ENCODE measurements at regions not wholly inside any gene's neighbourhood (a gene's known extent, or its start where the extent isn't known, plus 50 kb on each side); places are given as distances from the start of the nearest gene placed in this dataset.

GRCh38 chr2:424306-425171 lies 136.6 kb upstream of the ALKAL2 start:
- Histone ChIP-seq H3K9me3 (replicated peaks in 1 of 11) (peaks cover 6 to 31% (median 15%) of the 10 kb centered on the region in 11 experiments; a peak in 16 of 22 replicates), H3K9ac (no peak overlapping the region), H3K27ac (no peak overlapping the region), H3K4me2 (no peak overlapping the region), H3K4me3 (no peak overlapping the region), H3K36me3 (no peaks in the 10 kb centered on the region), H3K4me1 (peaks cover 2 to 8% (median 2%) of the 10 kb centered on the region in 10 experiments; a peak in 19 of 20 replicates), H4K20me1 (no peaks in the 10 kb centered on the region), H3K27me3 (no peaks in the 10 kb centered on the region)
- no peak for TF ChIP-seq Cebpa-rat (IDR thresholded peaks at IDR 0.05)

DNA sequence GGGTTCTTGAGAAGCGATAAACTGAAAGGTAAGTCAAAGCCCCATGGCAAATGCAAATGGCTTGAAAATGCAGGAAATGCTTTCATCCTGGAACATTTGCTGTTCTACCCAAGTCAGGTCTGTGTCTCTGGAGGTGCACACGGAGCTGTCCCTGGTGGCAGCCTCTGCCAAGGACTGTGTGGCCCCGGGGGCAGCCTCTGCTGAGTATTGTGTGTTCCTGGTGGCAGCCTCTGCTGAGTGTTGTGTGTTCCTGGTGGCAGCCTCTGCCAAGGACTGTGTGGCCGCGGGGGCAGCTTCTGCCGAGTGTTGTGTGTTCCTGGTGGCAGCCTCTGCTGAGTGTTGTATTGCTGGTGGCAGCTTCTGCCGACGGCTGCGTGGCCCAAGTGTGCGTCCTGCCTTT lies 135.6 kb upstream of the ALKAL2 start:
- H3K9ac ChIP-seq, result no peak overlapping the region
- no peaks in the 10 kb centered on the region for H4K20me1 ChIP-seq
- no peak overlapping the region for H3K27ac ChIP-seq
- no peak overlapping the region for H3K4me3 ChIP-seq
- no peak for TF ChIP-seq Cebpa-rat (IDR thresholded peaks at IDR 0.05)
- 0 out of 20 replicates have a peak, but pooled peaks cover 0 to 3% (median 0%) of the 10 kb centered on the region in 10 experiments for H3K4me1 ChIP-seq
- peaks cover 6 to 26% (median 15%) of the 10 kb centered on the region in 11 experiments; a peak in 16 of 22 replicates for H3K9me3 ChIP-seq (replicated peaks in 1 of 11)
- no peaks in the 10 kb centered on the region for H3K27me3 ChIP-seq
- no peaks in the 10 kb centered on the region for H3K36me3 ChIP-seq
- H3K4me2 ChIP-seq, result peak overlapping the region in 1 of 11 experiments; percentile 29; a peak in 1 of 22 replicates

DNA sequence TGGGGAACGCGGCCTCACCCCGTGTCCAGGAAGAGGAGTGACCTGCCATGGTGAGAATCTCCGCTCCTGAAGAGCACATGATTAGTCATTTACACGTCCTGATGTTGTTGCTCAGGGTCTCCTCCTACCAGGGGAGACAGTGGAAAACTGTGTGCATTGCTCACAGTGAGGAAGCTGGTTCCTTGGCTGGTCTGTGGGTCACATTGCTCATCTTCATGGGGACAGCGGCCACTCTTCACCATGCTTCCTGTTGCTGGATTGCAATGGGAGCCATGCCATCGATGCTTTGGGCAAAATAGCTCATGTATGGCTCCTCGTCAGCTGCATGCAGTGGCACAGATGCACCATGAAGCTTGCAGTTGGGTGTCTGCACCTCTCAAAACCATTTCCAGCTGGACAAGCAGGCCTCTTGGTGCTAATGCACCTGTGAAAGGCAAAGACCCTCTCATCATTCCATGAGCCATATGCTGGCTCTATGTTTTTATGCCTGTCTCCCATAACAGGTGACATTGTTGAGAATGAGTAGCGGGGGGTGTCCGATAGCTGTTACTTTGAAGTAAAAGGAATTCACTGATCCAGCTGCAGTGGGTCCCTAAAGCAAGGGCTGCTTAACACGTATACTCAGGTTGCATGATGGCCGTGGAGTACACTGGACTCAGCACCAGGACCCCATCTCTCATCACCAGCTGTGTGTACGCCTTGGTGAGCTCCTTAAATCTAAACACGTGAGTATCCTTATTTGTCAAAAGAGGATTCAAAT lies 135.0 kb upstream of the ALKAL2 start:
- Histone ChIP-seq H3K9me3 (replicated peaks in 1 of 11) (peaks cover 6 to 25% (median 15%) of the 10 kb centered on the region in 11 experiments; a peak in 15 of 22 replicates), H3K4me1 (0 out of 20 replicates have a peak, but pooled peaks cover 0 to 3% (median 0%) of the 10 kb centered on the region in 10 experiments), H3K27me3 (no peaks in the 10 kb centered on the region), H3K36me3 (no peaks in the 10 kb centered on the region), H4K20me1 (no peaks in the 10 kb centered on the region), H3K4me2 (no peak overlapping the region), H3K9ac (no peak overlapping the region), H3K4me3 (no peak overlapping the region), H3K27ac (no peak overlapping the region)
- TF ChIP-seq Cebpa-rat (IDR thresholded peaks at IDR 0.05), result no peak

GRCh38 chr2:421406-421805 lies 133.5 kb upstream of the ALKAL2 start:
- Histone ChIP-seq H3K9me3 (replicated peaks in 1 of 11) (peaks cover 6 to 18% (median 12%) of the 10 kb centered on the region in 11 experiments; a peak in 15 of 22 replicates), H3K4me3 (no peak overlapping the region), H3K27ac (no peak overlapping the region), H3K4me1 (0 out of 20 replicates have a peak, but pooled peaks cover 0 to 3% (median 0%) of the 10 kb centered on the region in 10 experiments), H3K4me2 (no peak overlapping the region), H4K20me1 (no peaks in the 10 kb centered on the region), H3K27me3 (no peaks in the 10 kb centered on the region), H3K36me3 (no peaks in the 10 kb centered on the region), H3K9ac (no peak overlapping the region)
- TF ChIP-seq Cebpa-rat (IDR thresholded peaks at IDR 0.05), result no peak

- Histone ChIP-seq H3K9ac (no peak overlapping the region), H3K27me3 (no peaks in the 10 kb centered on the region), H3K9me3 (replicated peaks in 1 of 11) (peaks cover 6 to 11% (median 8%) of the 10 kb centered on the region in 11 experiments; a peak in 14 of 22 replicates), H4K20me1 (no peaks in the 10 kb centered on the region), H3K27ac (no peak overlapping the region), H3K4me2 (no peak overlapping the region), H3K4me1 (0 out of 20 replicates have a peak, but pooled peaks cover 0 to 3% (median 0%) of the 10 kb centered on the region in 10 experiments), H3K4me3 (no peak overlapping the region), H3K36me3 (no peaks in the 10 kb centered on the region)
- TF ChIP-seq Cebpa-rat (IDR thresholded peaks at IDR 0.05), result no peak
These were observed 131.9 kb upstream of the ALKAL2 start for GRCh38 chr2:419687-420317.

DNA sequence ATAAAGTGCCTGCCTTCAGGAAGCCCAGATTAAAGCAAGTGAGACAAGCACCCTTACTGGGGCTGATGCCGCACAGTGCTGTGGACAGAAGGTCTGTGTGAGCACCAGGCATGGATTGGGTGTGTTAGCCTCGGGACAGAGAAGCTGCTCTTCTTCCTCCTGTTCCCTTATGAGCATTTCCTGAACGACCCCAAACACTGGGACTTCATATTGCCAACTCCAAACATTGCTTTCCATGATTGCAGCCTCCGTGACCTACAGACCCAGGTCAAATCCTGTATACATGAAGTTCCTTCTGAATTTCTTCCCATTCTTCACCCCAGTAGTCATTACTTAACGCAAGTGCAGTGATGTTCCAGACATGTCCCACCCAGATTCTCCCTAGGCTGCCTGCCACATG lies 129.8 kb upstream of the ALKAL2 start:
- Histone ChIP-seq H3K36me3 (no peaks in the 10 kb centered on the region), H3K4me1 (no peaks in the 10 kb centered on the region), H3K9me3 (replicated peaks in 1 of 11) (peaks cover 6 to 11% (median 8%) of the 10 kb centered on the region in 11 experiments; a peak in 14 of 22 replicates), H3K9ac (no peak overlapping the region), H3K27ac (no peak overlapping the region), H4K20me1 (no peaks in the 10 kb centered on the region), H3K4me2 (no peak overlapping the region), H3K27me3 (no peaks in the 10 kb centered on the region), H3K4me3 (no peak overlapping the region)
- no peak for TF ChIP-seq Cebpa-rat (IDR thresholded peaks at IDR 0.05)

DNA sequence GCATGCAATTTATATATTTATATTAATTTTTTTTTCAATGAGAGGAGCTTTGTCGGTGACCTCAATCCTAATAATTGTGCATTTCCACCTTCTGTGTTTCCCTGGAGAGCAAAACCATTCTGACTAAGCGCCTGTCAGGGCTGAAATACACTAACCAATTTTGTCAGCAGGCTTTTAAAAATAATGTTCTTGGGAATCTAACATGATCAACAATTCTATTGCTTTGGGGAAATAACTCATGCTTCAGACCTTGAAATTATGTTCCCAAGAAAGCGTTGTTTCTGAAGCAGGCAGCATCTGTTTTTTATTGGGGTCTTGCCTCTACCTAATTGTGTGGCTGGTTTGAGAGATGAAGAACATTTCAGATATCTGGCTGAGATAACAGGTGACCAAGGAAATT lies 129.1 kb upstream of the ALKAL2 start:
- no peak overlapping the region for H3K9ac ChIP-seq
- H3K4me1 ChIP-seq, result no peaks in the 10 kb centered on the region
- H3K4me2 ChIP-seq, result no peak overlapping the region
- H3K27ac ChIP-seq, result no peak overlapping the region
- H4K20me1 ChIP-seq, result no peaks in the 10 kb centered on the region
- TF ChIP-seq Cebpa-rat (IDR thresholded peaks at IDR 0.05), result no peak
- H3K4me3 ChIP-seq, result no peak overlapping the region
- no peaks in the 10 kb centered on the region for H3K36me3 ChIP-seq
- H3K9me3 ChIP-seq (replicated peaks in 1 of 11), result peaks cover 7 to 12% (median 9%) of the 10 kb centered on the region in 11 experiments; a peak in 16 of 22 replicates
- H3K27me3 ChIP-seq, result no peaks in the 10 kb centered on the region

DNA sequence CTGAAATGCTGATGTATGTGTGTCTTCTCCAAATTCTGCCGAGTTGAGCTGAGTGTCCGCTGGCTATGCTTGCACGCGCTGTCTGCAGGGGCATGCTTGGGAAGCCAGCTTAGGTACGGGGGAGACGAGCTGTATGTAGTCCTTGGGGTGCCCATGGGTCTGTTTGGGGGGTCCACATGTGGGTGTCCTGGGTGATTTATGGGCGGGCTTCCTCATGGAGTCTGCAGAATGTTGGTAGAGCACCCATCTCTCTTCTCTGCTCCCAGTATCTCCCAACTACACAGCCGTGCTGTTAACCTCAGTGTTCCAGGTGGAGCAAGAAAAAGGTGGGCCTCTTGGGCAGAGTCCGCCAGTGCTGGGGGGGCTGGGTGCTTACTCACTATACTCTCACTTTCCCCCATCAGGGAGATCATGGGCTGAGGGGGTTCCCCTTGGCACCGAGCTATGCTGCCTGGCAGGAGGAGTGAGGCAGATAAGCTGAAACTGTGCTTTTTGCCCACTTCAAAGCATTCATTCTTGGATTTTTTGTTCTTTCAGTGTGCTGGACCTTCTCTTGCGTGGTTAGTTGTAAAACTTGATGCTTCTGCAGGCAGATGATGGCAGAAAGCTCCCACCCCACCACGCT lies 128.2 kb upstream of the ALKAL2 start:
- H3K4me3 ChIP-seq, result no peak overlapping the region
- no peak overlapping the region for H3K27ac ChIP-seq
- H3K9me3 ChIP-seq (replicated peaks in 1 of 11), result peaks cover 3 to 14% (median 10%) of the 10 kb centered on the region in 11 experiments; a peak in 16 of 22 replicates
- H3K27me3 ChIP-seq, result no peaks in the 10 kb centered on the region
- H3K9ac ChIP-seq, result no peak overlapping the region
- H3K4me1 ChIP-seq, result no peaks in the 10 kb centered on the region
- H3K36me3 ChIP-seq, result no peaks in the 10 kb centered on the region
- no peaks in the 10 kb centered on the region for H4K20me1 ChIP-seq
- no peak overlapping the region for H3K4me2 ChIP-seq
- TF ChIP-seq Cebpa-rat (IDR thresholded peaks at IDR 0.05), result no peak
